ENCODE measurements at regions not wholly inside any gene's neighbourhood (a gene's known extent, or its start where the extent isn't known, plus 50 kb on each side); places are given as distances from the start of the nearest gene placed in this dataset.
"Not testable (repeated sequence)": the region's sequence is repeated elsewhere in the genome, so short reads cannot be mapped to it uniquely, and the experiment has no call there.

- TF ChIP-seq CTCF (IDR thresholded peaks at IDR 0.05; ENCODE audit: low read length) (no peak), EZH2phosphoT487 (IDR thresholded peaks at IDR 0.05; ENCODE audit: low read length) (no peak), EZH2 (optimal IDR thresholded peaks at IDR 0.05; ENCODE audit: low read depth, low read length) (no peak)
- Histone ChIP-seq H3K79me2 (ENCODE audit: low read length) (no peaks in the 10 kb centered on the region), H3K27me3 (replicated peaks; ENCODE audit: insufficient read depth, low read length) (no peaks in the 10 kb centered on the region), H3K4me1 (ENCODE audit: low read length) (no peaks in the 10 kb centered on the region), H3F3A (ENCODE audit: insufficient read depth, low read length) (no peaks in the 10 kb centered on the region), H3K36me3 (replicated peaks; ENCODE audit: insufficient read depth, low read length) (no peaks in the 10 kb centered on the region), H3K27ac (ENCODE audit: low read length) (no peak overlapping the region), H3K9me2 (replicated peaks; ENCODE audit: insufficient read depth, low read length) (no peaks in the 10 kb centered on the region), H3K9ac (ENCODE audit: low read length) (no peak overlapping the region), H3K4me2 (ENCODE audit: low read depth, low read length) (no peak overlapping the region), H3K4me3 (ENCODE audit: low read length) (no peak overlapping the region), H4K20me1 (ENCODE audit: insufficient read depth, low read length) (no peaks in the 10 kb centered on the region), H2AFZ (ENCODE audit: low read length) (no peak overlapping the region), H3K9me3 (replicated peaks; ENCODE audit: insufficient read depth, low read length) (no peaks in the 10 kb centered on the region)
- no peak for DNase-seq
Measured at GRCh38 chrX:131441033-131441432, 102.8 kb upstream of the OR13H1 start.

- H3K9me2 ChIP-seq (replicated peaks; ENCODE audit: insufficient read depth, low read length) = no peaks in the 10 kb centered on the region
- H3K9me3 ChIP-seq (replicated peaks; ENCODE audit: insufficient read depth, low read length) = no peaks in the 10 kb centered on the region
- no peak overlapping the region for H3K9ac ChIP-seq (ENCODE audit: low read length)
- H3K4me1 ChIP-seq (ENCODE audit: low read length) = no peaks in the 10 kb centered on the region
- H3K79me2 ChIP-seq (ENCODE audit: low read length) = no peaks in the 10 kb centered on the region
- H3K36me3 ChIP-seq (replicated peaks; ENCODE audit: insufficient read depth, low read length) = no peaks in the 10 kb centered on the region
- no peaks in the 10 kb centered on the region for H3K27me3 ChIP-seq (replicated peaks; ENCODE audit: insufficient read depth, low read length)
- H2AFZ ChIP-seq (ENCODE audit: low read length) = no peak overlapping the region
- no peak for TF ChIP-seq CTCF (IDR thresholded peaks at IDR 0.05; ENCODE audit: low read length)
- TF ChIP-seq EZH2phosphoT487 (IDR thresholded peaks at IDR 0.05; ENCODE audit: low read length) = no peak
- no peak for TF ChIP-seq EZH2 (optimal IDR thresholded peaks at IDR 0.05; ENCODE audit: low read depth, low read length)
- DNase-seq = no peak
- no peaks in the 10 kb centered on the region for H4K20me1 ChIP-seq (ENCODE audit: insufficient read depth, low read length)
- H3F3A ChIP-seq (ENCODE audit: insufficient read depth, low read length) = no peaks in the 10 kb centered on the region
- no peak overlapping the region for H3K4me2 ChIP-seq (ENCODE audit: low read depth, low read length)
- no peak overlapping the region for H3K27ac ChIP-seq (ENCODE audit: low read length)
- no peak overlapping the region for H3K4me3 ChIP-seq (ENCODE audit: low read length)
Measured at GRCh38 chrX:131445955-131446354, 97.9 kb upstream of the OR13H1 start.

- not testable (repeated sequence) for H3K9me3 ChIP-seq (replicated peaks; ENCODE audit: insufficient read depth, low read length); H4K20me1 ChIP-seq (ENCODE audit: insufficient read depth, low read length); H3K27ac ChIP-seq (ENCODE audit: low read length); H3F3A ChIP-seq (ENCODE audit: insufficient read depth, low read length); H3K27me3 ChIP-seq (replicated peaks; ENCODE audit: insufficient read depth, low read length); H3K9me2 ChIP-seq (replicated peaks; ENCODE audit: insufficient read depth, low read length); H3K79me2 ChIP-seq (ENCODE audit: low read length); H2AFZ ChIP-seq (ENCODE audit: low read length); H3K9ac ChIP-seq (ENCODE audit: low read length); H3K4me3 ChIP-seq (ENCODE audit: low read length); H3K4me2 ChIP-seq (ENCODE audit: low read depth, low read length); H3K4me1 ChIP-seq (ENCODE audit: low read length); H3K36me3 ChIP-seq (replicated peaks; ENCODE audit: insufficient read depth, low read length); DNase-seq
Measured at GRCh38 chrX:131461855-131462254, 82.0 kb upstream of the OR13H1 start.

GRCh38 chrX:131473809-131474208 is 70.1 kb upstream of the OR13H1 start:
- H3K79me2 ChIP-seq (ENCODE audit: low read length); H3K27ac ChIP-seq (ENCODE audit: low read length); H3K36me3 ChIP-seq (replicated peaks; ENCODE audit: insufficient read depth, low read length); H3K4me1 ChIP-seq (ENCODE audit: low read length); H3K9me2 ChIP-seq (replicated peaks; ENCODE audit: insufficient read depth, low read length); H3K4me3 ChIP-seq (ENCODE audit: low read length); H3F3A ChIP-seq (ENCODE audit: insufficient read depth, low read length); DNase-seq; H3K9me3 ChIP-seq (replicated peaks; ENCODE audit: insufficient read depth, low read length); H3K4me2 ChIP-seq (ENCODE audit: low read depth, low read length); H3K9ac ChIP-seq (ENCODE audit: low read length); H3K27me3 ChIP-seq (replicated peaks; ENCODE audit: insufficient read depth, low read length); H2AFZ ChIP-seq (ENCODE audit: low read length); H4K20me1 ChIP-seq (ENCODE audit: insufficient read depth, low read length): not testable (repeated sequence)

Measured in MM.1S (cell line).